ENCODE measurements at regions not wholly inside any gene's neighbourhood (a gene's known extent, or its start where the extent isn't known, plus 50 kb on each side); places are given as distances from the start of the nearest gene placed in this dataset.

DNA sequence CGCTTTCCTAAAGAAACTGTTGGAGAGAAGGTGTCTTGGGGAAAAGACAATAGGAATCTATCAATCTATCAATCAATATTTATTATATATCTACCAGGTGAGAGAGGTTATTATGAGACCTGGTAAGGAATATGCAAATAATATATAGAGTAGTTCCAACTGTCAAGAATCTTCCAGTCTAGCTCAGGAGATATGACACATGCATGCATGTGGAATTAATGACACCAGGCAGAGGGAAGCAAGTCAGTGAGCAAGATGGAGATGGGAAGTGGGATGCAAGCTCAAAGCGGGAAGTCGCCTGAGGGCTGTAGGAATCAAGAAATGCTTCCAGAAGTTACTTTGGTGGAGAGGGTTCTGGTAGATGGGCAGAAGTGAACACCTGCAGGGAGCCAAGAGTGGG is 187.4 kb upstream of the NRP1 start:
- TF ChIP-seq CTCF (IDR thresholded peaks at IDR 0.05; ENCODE audit: low read depth, low read length, poor library complexity, severe bottlenecking) (no peak), EZH2phosphoT487 (IDR thresholded peaks at IDR 0.05; ENCODE audit: borderline replicate concordance, low read length) (no peak)
